NCI-H128 (cell line): ENCODE measurements at regions not wholly inside any gene's neighbourhood (a gene's known extent, or its start where the extent isn't known, plus 50 kb on each side); places are given as distances from the start of the nearest gene placed in this dataset.
"Not testable (repeated sequence)": the region's sequence is repeated elsewhere in the genome, so short reads cannot be mapped to it uniquely, and the experiment has no call there.

Experiments
- DNase-seq: peaks from one replicate; lab custom pipeline; 2025; ENCODE audit not compliant: unreplicated experiment; lab: John Stamatoyannopoulos, UW

DNA sequence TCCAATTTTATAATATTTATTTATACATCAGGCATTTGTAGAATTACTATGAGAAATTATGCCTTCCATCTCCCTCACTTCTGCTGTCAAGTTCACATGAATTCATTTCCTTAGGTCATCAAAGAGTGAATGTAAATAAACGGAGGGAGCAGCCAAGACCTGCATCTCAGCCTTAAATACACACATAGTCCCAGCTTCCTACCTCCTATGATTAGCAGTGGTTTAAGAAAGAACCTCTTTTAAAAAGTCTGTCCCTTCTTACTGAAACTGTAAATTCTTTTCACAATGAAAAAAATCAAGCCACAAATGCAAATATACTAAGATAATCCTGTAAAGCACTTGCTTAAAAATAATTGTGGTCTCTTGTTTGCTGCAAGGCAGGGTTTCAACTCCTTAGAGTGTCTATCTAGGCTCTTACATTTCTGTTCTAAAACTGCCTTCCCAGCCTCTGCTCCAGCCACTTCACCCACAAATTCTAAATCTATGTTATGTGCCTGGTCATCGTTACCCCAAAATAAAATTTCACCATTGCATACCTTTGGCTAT is 532.7 kb upstream of the FSHR start:
- no peak for DNase-seq

DNA sequence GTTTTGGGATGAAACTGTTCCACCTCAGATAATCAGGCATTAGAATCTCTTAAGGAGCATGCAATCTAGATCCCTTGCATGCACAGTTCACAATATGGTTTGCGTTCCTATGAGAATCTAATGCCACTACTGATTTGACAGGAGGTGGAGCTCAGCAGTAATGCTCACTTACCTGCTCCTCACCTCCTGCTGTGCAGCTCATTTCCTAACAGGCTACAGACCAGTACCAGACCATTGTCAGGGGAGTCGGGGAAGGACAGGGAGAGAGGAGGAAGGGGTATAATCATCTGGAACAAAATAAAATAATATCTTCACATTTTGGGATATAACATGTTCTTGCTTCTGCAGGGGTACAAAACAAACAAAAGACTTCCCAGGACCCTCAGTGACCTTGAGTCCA is 532.0 kb upstream of the FSHR start:
- DNase-seq: no peak

DNA sequence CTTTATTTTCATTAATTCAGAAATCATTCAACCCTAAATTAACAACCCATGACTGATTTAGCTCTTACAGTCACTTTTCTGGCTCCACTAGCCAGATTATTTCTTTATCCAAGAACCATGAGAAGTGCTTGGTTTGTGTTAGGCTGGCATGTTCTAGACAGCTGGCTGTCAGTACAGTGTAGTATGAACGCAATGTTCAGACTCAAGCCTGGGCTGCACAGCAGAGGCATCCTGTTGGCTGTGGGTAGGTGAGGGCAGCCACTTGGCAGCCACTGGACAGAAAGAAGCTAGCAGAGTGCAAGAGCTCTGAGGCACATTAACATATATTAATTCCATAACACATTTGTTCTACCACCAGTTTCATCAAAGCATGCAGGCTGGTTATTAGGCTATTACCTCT is 522.9 kb upstream of the FSHR start:
- DNase-seq: no peak

DNA sequence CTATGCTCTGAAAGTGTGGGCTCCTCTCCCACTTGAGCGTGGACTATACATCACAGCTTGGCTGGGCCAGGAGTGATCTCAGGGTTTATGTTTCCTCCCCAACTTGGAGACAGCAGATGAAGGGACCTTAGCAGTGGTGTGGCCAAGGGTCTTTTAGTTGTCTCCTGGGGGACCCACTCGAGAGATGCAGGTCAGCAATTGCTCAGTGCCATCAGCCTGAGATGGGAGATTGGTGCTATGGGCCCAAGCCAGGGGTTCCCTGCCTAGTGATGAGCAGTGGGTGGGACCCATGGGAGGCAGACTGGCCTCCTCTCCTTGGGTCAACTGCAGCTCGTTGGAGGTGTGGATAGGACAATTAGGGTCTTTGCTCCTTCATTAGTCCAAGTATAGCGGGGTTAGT is 510.5 kb upstream of the FSHR start:
- DNase-seq: no peak

DNA sequence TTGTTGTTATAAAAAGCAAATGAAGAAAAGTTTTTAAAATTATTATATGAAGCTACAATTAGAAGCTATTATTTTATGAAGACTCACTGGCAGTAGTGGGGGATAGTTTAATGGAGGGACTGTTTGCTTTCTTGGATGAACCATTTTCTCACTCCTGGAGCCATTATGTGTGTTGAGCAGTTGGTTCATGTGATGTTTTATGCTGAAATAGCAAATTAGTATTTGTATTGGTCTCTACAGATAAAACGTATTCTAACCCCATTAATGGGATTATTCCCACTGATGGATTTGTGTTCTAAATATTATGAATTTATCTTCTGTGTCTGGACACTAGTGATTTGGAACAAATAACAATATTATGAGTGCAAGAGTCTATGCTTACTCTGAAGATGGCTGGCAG is 507.5 kb upstream of the FSHR start:
- no peak for DNase-seq

DNA sequence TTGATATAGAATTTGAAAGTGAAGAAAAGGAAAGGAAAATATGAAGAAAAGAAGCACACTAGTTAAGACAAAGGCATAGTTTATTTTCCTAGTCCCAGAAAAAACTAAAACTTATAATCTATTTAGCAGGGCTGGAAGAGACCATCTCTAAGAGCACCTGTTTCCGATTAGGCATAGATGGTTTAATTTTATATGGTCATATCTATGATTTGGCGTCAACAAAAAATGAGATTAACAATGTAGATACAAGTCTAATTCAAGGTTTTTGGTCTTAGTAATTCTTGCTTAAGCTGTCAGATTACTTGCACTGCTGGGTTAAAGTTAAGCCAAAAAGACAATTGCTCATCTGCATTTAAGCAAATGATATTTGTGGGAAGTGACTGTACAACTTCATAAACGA is 502.5 kb upstream of the FSHR start:
- DNase-seq: no peak

DNA sequence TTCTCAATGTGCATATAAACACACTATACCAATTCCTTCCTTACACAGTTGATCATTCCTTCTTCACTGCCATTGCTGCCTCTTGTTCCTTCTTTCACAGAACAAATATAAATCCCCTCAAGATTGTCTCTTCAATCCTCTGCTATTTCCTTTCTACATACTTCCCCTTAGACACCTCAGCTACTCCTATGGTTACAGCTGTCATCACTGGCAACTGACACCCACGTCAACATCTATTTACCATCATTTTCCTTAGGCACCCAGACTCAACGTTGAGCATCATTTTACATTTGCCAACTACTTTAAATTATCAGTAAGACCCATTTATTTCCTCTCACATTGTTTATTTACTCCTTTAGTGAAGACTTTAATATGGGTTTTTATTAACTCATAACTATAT is 488.8 kb upstream of the FSHR start:
- no peak for DNase-seq

DNA sequence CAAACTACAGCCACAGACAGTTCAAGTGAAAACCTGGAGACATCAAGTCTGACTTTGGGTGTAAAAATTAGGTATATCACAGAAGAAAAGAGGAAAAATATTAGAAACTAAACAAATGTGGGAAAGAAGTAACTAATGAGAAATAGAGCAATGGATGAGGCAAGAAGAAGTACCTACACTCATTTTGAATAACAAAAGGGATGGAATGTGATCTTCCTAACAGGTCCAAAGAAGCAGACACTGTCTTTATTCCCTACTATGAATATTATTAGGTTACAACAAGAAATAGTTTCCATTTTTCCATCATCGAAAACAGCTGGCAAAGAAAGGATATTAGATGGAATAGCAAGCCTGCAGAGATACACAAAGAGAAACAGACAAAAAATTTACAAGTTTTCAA is 486.3 kb upstream of the FSHR start:
- DNase-seq: no peak

DNA sequence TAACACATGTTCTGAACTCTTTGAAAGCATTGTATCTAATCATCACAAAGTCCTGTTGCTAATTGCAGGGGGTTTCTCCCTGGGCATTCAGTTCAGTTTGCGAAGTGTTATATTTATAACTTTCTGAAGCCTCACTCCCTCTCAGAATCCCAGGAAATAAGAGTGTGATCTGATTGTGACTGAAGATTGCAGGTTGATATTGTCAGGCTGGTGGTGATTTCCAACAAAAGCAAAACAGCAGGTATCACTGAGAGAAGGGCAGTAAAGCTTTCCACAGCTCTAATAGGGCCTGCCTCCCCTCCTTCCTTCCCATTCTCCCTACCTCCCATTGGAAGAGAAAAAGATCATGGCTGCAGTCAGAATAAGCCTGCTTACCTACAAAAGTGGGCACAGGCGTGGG is 466.7 kb upstream of the FSHR start:
- DNase-seq: no peak

DNA sequence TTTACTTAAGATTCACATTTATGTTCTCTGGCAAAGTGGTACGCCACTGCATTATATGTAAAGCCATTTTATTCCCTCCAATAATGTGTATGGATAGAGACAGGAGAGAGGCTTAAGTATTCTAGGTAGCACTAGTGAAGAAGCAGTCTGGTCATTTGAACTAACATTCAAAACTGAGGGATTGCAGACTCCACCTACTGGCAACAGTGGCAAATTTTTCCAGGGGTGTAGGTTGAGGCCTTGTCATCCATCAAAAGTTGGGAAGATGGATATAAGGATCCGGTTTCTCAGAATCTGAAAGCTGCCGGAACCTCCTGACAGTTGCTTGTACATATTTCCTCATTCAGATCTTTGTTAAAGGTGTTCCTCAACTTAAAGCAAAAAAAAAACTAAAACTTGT is 465.5 kb upstream of the FSHR start:
- DNase-seq: no peak

DNA sequence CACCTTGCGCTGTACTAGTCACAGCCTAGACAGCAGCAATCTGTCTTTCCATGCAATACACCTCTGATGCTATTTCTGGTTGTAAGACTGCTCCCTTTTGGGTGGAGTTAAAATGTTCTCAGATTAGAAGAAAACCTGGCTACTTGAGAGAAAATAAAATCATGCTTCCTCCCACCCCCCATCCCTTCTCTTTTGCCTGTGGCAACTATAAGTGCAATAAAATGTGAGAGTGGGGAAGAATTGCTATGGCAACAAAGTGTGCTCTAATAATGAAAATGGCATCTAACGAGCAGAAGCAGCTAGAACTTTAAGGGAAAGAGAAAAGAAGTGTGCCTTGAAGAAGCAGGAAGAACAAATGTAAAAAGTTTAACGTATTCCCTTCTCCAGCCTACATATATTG is 464.2 kb upstream of the FSHR start:
- no peak for DNase-seq

DNA sequence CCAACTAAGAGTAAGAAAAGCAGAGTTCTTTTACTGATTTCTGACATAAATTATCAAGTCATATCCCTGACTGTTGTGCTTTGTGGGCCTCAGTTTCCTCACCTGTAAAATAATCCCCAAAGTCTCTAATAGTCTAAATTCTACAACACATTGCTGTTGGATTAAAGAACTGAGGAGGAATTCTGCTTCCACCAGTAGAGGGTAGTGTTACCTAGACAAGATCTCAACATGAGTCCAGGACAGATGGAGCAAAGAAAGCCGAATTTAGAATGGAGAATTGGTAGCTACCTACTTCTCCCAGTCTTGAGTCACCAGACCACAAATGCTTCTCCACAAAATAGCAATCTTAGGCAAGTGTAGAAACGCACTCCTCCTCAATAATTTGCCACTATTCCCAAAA is 462.5 kb upstream of the FSHR start:
- peak; percentile 4 for DNase-seq

DNA sequence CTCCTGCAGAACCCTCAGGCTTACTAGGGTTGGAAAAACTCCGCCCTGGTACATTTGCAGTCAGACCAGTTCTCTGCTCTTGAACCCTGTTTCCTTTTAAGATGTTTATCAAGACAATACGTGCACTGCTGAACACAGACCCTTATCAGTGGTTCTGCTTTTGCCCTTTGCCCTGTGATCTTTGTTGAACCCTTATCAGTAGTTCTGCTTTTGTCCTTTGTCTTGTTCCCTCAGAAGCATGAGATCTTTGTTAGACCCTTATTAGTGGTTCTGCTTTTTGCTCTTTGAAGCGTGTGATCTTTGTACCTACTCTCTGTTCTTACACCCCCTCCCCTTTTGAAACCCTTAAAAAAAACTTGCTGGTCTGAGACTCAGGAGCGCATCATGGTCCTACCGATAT is 457.5 kb upstream of the FSHR start:
- DNase-seq: not testable (repeated sequence)

DNA sequence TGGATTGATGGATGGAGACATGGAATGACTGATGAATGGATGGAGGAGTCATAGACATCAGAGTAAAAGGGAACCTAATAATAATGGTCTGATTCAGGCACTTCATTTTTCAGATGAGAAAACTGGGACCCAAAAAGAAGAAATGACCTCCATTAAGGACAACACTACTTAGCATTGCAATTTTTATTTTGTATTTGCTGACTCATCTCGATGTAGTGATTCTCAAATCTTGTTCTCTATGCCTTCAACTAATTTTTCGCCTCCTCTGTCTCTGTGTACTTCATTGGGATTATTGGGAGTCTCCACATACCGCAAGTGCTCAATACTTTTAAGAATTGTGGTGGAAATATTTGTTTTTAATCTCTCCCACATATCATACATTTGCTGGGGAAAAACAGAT is 446.2 kb upstream of the FSHR start:
- DNase-seq: no peak

DNA sequence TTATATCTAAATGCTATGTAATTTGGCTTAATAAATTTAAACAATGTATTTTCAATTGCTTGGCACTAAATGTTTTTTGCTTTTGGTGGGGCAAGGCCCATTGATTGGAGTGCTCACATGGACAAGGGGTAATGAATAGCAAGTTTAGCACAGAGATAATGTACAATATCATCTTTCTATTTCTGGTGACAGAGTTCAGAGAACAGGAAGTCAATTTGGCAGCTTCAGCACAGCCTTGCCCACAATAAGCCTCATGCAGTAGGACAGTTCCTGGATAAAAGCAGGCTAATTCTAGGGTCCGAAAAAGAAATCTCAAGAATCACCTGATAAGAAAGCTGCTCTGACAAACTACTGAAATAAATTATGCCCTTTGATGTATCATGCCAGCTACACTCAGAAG is 443.9 kb upstream of the FSHR start:
- DNase-seq: no peak

DNA sequence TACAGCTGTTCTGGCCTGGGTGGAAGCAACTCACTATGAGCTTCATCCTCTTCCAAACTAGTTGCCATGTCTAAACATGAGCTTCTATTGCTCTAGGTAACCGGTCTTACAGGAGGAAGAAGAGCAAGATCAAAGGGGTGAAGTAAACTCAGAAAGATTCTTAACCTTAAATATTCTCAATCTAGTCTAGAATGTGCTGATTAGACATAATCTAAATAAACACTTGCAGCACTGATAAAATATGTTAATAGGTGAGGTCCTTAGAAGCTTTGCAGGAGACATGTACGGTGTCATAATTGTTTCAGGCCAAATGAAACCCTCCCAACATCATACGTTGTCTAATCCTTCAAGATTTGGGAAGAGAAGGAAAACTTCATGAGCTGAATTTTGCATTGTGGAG is 431.6 kb upstream of the FSHR start:
- no peak for DNase-seq

DNA sequence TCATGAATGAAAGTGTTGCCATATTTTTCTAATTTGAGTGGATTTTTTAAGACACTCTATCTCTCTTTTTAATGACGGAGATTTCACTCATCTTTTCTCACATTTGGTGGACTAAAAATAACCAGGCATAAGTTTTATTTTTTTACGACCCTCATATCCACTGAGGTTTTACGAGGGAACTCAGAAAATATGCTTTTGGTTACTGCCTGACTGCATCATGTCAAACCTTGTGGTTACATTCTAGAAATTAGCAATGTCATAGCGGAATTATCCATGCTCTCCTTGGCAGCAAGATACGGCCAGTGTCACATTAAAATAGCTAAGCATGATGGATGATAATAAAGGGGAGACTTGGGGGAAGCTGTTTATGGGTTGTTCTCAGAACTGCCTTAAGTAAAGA is 428.6 kb upstream of the FSHR start:
- DNase-seq: no peak

DNA sequence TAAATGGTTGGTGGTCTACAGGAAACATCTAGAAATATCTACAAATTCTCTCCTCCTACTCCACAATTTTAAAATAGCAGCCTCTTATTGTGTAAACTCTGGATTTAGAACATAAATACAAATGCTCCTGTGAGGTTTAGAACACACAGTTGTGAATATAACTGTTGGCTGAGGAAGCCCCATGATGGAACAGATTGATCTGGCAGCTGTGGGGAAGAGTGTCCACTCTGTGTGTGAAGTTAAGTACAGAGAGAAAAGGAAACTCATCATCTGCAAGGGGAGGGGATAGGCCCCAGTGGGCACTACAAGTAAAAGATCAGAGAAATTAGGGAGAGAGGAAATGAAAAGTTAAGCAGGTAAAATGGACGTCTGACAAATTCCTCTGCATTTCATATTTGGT is 422.7 kb upstream of the FSHR start:
- DNase-seq: no peak

DNA sequence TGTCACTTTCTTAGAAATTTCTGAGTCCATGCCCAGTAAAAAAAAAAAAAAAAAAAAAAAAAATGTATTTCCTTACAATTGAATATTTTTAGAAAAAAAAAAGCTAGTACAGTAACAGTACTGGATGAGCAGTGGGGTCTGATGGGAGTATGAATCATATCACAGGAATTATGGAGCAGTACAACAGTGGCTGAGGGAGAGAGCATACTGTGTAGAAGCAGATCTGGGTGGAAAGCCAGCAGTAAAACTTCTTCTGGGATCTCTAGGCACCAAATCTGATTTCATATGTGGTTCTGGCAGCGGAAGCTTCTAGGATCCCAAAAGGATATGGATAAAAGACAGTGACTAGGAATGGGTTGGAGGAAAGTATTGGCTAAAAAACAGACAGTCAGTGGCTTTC is 414.9 kb upstream of the FSHR start:
- no peak for DNase-seq

DNA sequence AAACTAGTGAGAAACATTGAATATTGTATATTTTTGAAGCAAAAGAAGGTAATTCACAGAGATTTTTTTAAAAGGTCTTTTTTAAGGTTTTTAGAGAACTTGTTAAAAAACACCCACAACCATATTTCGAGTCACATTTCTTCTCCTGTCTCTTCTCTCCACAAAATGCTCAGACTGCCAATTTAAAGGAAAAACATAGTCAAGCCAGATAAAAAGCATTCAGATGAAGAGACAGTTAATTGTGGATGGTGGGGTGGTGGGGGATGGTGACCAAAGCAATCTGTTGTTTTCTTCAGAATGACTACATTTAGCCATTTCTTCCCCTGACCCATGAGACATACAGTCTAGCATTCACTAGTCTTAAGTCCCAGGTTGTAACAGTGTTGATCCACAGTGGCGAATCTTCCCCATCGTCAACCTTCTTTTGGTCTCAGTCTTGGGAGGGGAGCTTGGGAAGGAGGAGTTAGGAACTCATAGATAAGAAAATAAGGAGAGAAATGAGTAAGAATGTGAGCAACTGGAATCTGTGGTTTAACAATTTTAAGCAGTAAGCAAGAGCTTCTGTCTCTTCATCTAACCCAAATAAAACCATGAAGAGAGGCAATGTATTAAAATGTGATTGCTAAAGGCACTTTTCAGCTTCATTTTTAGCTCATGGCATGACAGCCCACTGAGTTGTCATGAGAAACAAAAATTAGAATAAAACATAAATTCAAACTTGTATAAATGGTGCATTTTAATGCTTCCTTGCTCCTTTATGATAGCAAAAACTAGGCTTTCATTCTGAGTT is 413.7 kb upstream of the FSHR start:
- no peak for DNase-seq

DNA sequence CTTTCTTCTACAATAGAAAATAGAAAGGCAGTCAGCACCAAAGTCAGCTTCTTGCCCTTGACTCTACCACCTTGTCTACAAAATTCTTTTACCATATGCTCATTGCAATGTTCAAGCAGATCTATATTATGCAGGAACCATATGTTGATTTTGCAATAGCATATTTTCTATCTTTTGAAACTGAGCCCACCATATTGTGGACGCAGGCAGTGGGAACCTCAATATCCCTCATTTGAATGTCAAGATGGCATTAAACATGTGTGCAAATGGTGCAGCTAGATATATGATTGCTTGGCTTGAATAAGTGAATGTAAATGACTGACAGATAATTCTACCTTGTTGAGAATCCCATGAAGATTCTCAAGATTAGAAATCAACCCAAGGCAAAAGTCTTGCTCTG is 412.7 kb upstream of the FSHR start:
- no peak for DNase-seq

DNA sequence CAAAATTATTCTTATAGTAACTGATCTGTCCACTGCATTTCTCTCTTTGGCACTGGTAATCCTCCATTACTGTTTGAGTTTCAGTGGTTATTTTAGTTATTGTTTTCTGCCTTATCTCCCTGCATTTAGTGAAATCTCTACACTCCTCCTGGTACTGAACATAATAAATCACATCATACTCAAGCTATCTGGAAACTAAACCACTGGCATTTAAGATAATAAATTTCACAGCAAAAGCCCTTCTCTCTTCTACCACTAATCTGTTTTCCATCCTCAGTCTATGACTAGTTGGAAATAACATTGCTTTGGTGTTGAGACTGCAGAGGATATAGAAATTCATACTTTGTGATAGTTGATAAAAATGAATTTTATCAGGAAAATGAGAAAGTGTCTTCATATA is 399.3 kb upstream of the FSHR start:
- no peak for DNase-seq

DNA sequence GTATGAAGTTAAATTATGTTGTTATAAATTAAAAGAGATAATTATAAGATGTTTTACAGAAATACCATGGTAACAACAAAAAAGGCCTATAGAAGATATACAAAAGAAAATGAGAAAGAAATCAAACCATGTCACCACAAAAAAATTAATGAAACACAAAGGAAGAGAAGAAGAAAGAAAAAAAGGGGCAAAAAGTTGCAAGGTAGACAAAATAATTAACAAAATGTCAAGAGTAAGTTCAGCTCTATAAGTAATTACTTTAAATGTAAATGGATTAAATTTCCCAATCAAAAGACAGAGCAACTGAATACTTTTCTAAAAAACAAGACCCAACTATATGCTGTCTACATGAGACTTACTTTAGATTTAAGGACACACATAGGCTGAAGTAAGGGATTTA is 378.4 kb upstream of the FSHR start:
- no peak for DNase-seq
